Right renal pelvis (tissue), 4 donors: ENCODE measurements at regions not wholly inside any gene's neighbourhood (a gene's known extent, or its start where the extent isn't known, plus 50 kb on each side); places are given as distances from the start of the nearest gene placed in this dataset.
A peak's percentile ranks its signal among the peaks of the same experiment; 100 is the strongest.

Experiments
- DNase-seq, 4 donors: peaks; one replicate each; pipeline ENCODE4 v3.0.0-alpha.2; 2013; ENCODE audit warnings: low read depth in 4 of 4, low spot score in 3 of 4, missing footprints in 1 of 4

DNA sequence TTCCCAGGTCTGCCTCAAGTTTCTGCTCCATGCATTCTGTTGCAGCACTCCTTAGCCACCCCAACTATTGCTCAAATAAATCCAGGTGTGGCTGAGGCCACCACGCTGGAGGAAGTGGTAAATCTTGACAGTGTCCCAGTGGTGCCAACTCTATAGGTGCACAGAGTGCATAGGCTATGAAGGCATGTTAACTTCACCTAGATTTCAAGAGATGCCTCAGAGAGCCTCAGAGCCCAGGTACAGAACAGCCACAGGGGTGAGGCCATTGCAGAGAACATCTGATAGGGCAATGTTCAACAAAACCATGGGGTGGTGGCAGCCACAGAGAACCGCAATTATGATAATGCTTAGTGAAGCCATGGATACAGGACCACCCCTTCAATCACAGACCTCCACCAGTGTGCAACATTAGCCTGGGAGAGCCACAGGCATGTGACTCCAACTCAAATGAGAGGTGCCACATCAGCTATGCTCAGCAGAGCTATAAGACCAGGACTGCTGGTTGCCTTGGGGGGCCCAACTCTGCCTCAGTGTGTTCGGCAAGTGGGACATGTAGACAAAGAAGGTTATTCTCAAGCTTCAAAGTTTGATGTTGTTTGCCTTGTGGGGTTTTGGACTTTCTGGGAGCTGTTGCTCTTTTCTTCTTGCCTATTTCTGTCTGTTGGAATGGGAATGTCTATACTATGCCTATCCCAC, 468.7 kb downstream of the ANKRD50 start:
- no peak for DNase-seq

DNA sequence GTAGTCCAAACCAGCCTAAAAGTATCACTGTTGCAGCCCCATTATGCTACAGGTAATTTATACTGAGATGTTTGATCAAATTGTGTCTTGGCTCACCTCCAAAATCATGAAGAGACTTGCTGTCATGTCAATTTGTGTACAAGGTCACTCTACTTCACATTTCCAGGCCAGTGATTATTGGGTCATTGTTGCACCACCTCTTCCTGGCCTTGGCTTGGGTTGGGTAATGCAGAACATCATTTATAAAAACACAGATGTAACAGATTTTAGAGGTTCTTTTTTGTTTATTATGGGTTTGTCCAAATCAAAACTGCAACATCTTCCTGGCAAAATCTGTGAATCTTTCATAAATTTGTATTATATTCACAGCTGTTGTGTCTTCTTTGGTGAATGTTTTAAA, 459.5 kb downstream of the ANKRD50 start:
- DNase-seq, result no peak

DNA sequence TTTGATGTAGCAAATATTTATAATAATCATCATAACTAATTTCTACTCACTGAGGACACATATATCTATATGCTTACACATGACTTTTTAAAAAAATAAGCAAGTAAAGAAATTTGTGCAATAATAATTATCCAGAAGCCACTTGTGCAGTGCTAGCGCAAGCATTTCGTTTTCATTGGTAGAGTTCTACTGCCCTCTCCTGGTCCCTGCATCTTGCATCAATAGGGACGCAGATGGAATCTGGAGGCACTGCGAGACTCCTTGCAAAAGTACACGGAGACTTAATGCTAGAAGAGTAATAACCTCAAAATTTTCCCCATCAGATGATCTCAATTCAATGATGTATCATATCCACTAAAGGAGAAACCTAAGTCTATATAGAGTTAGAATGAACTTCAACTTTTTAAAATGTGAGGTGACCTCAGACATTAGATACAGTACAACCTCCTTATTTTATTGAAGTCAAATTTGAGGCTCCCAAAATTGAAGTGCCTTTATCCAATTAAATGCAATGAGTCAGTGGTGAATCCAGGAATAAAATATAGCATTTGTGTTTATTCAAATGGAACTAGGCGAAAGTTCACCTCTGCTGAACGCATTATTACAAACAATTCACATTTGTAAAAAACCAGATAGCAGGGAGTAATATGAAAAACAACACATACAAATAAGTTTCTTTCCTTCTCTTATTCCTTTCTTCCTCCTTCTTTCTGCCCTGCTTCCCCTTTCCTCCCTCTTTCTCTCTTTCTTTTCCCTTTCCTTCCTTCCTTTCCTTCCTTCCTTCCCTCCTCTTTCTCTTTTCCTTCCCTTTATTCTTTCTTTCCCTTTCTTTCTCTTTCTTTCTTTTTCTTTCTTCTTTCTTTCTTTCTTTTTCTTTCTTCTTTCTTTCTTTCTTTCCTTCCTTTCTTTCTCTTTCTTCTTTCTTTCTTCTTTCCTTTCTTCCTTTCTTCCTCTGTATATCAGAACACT, 450.0 kb downstream of the ANKRD50 start:
- peak; percentile 63 to 74 (median 70) for DNase-seq

GRCh38 chr4:124265701-124266100, 446.8 kb downstream of the ANKRD50 start:
- DNase-seq, result no peak

DNA sequence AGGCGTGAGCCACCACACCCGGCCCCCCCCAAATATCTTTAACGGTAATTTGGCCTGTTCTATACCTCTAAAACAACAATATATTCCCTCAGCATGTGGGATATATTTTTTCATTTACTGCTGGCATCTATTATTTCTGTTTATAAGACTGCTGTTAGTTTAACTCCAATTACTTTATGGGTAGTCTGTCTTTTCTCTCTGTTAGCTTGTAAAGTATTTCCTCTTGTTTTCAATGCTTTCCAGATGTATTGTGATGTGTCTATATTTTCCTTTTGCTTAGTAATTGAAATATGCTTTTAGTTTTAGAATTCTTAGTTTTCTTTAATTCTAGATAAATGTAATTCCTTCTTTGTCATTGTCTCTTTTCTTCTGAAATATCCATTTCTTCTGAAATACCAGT, 445.8 kb downstream of the ANKRD50 start:
- no peak for DNase-seq

GRCh38 chr4:124276461-124276860, 436.1 kb downstream of the ANKRD50 start:
- no peak for DNase-seq

GRCh38 chr4:124277691-124278090, 434.8 kb downstream of the ANKRD50 start:
- DNase-seq, result no peak

GRCh38 chr4:124278477-124278876, 434.1 kb downstream of the ANKRD50 start:
- no peak for DNase-seq

- no peak for DNase-seq
Observed at GRCh38 chr4:124279741-124280140, 432.8 kb downstream of the ANKRD50 start.

GRCh38 chr4:124282301-124282898, 430.1 kb downstream of the ANKRD50 start:
- DNase-seq, result no peak

DNA sequence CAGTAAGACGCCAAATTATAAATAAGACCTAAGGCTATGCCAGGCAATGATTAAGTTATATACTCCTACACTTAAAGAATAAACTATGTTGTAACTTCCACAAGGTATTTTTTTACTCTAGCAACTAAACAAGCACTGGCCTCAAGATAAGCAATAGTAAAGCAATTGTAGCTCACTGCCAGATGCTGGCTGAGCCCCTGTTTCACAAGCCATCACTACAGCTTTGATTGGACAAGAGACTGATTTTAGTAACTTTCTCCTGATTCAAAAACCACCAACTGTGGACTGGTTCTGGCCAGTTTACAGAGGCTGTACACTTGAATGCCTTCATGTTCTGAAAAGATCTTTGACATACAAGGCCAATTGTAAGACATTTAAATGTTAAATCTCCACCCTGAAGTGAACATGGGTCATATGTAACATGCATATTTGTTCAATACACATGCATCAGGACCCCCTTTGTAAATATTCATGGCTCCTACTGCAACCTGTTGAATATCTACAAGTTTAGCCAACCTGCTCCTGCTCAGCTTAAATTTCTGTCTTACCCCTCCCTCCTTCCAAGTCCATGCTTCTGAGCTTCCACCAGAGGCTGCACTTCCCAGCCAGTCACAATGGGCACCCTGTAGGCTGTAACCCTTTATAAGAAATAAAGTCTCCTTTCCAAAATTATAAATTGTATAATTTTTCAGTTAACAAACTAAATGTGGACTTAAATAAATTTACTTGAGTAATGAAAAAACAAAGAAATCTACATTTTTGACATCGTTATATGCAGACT, 423.6 kb downstream of the ANKRD50 start:
- DNase-seq, result no peak

DNA sequence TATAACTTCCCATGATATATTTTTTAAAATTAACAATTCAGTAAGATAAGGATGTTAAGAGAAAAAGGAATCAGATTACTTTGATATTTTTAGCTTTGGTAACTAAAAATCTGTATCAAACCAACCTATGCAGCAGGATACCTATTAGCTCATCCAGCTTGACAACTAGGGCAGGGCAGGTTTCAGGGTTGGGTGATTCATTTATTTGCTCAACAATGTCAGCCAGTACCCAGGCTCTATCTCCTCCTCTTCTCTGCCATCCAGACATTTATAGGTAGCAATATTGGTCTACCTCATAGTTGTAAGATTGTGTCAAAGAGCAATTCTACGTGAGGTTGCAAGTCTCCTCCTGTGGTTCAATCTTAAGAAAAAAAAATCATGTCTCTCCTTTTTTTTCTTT, 421.9 kb downstream of the ANKRD50 start:
- DNase-seq, result no peak

DNA sequence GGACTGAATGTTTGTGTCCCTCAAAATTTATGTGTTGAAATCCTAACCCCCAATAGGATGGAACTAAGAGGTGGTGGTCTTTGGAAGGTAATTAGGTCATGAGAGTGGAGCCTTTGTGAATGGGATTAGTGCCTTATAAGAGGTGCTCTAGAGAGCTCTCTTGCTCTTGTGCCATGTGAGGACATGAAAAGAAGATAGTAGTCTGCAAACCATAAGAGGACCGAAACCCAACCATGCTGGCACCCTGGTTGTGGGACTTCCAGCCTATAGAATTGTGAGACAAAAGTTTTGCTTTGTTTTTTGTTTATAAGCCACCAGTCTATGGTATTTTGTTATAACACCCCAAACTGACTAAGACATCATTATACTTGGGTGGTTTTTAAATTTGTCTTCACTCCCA, 417.1 kb downstream of the ANKRD50 start:
- no peak for DNase-seq

DNA sequence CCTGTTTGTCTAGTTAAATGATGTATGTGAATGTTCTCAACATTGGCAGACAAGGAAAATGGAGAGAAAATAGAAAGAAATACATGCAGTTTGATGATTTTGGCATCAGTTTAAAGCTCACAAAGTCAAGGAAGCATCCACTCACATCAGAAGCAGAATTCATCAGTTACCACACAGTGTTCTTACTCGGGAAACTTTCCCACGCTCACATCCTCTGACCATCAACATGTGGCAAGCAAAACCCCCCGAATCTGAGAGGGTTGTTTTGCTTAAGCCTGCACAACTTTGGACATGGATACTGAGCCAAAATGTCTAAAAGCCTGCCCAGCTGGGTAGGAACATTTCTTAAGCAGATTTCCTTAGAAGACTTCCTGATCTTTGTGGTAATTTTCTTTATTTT, 407.6 kb downstream of the ANKRD50 start:
- DNase-seq, result no peak

DNA sequence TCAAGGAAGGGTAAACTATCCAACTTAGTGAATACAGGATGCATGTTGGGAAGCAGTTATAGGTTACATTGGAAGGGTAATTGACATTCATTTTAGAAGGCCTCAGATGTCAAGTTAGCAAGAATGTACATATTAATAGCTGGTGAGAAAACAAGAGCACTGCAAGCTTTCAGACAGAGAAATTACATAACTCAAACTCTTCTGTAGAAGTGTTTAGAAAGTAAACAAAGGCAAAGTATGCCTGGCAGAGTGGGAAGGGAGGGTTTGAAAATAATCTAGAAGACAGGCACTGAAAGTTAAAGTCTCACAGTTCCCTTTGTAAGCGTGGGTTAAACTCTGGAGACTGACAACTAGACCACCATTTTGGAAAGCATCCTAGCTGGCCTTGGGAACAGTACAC, 406.2 kb downstream of the ANKRD50 start:
- DNase-seq, result no peak

DNA sequence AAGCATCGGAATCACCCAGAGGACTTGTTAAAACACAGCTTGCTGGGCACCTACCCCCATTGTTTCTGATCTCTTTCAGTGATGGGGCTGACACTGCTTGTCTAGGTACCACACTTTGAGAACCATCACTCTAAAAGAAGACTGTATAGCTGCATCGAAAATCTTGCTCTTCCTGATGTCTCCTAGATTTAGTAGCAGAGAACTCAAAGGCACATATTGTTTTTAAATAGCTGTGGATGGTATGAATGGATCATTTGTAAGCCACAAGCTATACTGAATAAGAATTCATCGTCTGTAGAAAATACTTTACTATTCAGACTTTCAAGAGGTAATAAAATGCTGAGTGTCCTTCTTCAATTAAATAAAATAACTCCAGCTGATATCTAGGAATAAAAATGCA, 405.4 kb downstream of the ANKRD50 start:
- DNase-seq, result no peak

DNA sequence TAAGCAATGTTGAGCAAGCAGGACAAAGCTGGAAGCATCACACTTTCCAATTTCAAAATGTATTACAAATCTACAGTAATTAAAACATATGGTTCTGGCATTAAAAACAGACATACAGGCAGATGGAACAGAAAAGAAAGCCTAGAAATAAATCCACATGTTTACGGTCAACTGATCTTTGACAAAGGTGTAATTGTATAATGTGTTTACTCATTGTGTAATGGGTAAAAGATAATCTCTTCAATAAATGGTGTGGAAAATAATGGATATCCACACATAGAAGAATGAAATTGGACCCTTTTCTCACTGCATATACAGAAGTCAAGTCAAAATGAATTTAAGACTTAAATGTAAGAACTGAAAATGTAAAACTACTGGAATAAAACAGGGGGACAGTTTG, 394.2 kb downstream of the ANKRD50 start:
- DNase-seq, result no peak

- DNase-seq, result no peak
Observed at GRCh38 chr4:124321364-124321763, 391.2 kb downstream of the ANKRD50 start.

- peak in 1 of 4 donors; percentile 37 for DNase-seq
Observed at GRCh38 chr4:124322234-124323065, 390.1 kb downstream of the ANKRD50 start.

GRCh38 chr4:124325690-124326089, 386.8 kb downstream of the ANKRD50 start:
- DNase-seq, result no peak
